PFSK-1 (cell line): ENCODE measurements at regions not wholly inside any gene's neighbourhood (a gene's known extent, or its start where the extent isn't known, plus 50 kb on each side); places are given as distances from the start of the nearest gene placed in this dataset.

Experiments
- FOXP2 ChIP-seq: optimal IDR thresholded peaks from 2 replicates; pipeline ENCODE3; 2011; ENCODE audit warnings: borderline replicate concordance, control low read depth, inconsistent platforms; ENCODE audit not compliant: insufficient read depth; ENCODE audit errors: extremely low read length, extremely low read depth
- POLR2AphosphoS5 ChIP-seq: IDR thresholded peaks from 2 replicates; pipeline ENCODE4 v1.6.1; 2012; ENCODE audit warnings: low read depth, mild to moderate bottlenecking, control low read depth, low read length, moderate library complexity
- REST ChIP-seq, 2 experiments: IDR thresholded peaks; 2 replicates each; pipeline versions ENCODE4 v1.6.1 to v1.8.0; 2011 to 2012; ENCODE audit warnings: low read depth in 2 of 2, low read length in 2 of 2, control low read depth in 1 of 2, inconsistent platforms in 1 of 2, mild to moderate bottlenecking in 1 of 2, moderate library complexity in 1 of 2; ENCODE audit not compliant: insufficient read depth in 1 of 2
- SIN3A ChIP-seq: IDR thresholded peaks from 2 replicates; pipeline ENCODE4 v1.6.1; 2012; ENCODE audit warnings: mild to moderate bottlenecking, low read length, moderate library complexity, borderline replicate concordance; ENCODE audit not compliant: insufficient read depth
- TAF1 ChIP-seq: IDR thresholded peaks from 2 replicates; pipeline ENCODE4 v1.6.1; 2012; ENCODE audit warnings: low read length, control low read depth, borderline replicate concordance; ENCODE audit not compliant: insufficient read depth

- TF ChIP-seq SIN3A = no peak
Observed at GRCh38 chr2:223235986-223236385, 184.0 kb downstream of the KCNE4 start.

GRCh38 chr2:223238301-223238700 lies 186.3 kb downstream of the KCNE4 start:
- no peak for TF ChIP-seq TAF1
- no peak for TF ChIP-seq REST (IDR thresholded peaks at IDR 0.05; ENCODE audit: insufficient read depth in 1 of 2, low read depth in 2 of 2, low read length in 2 of 2)
- no peak for TF ChIP-seq SIN3A
- no peak for TF ChIP-seq FOXP2
- TF ChIP-seq POLR2AphosphoS5 = no peak

GRCh38 chr2:223243233-223243632 lies 191.2 kb downstream of the KCNE4 start:
- TF ChIP-seq FOXP2 (no peak), SIN3A (no peak), POLR2AphosphoS5 (no peak), REST (IDR thresholded peaks at IDR 0.05; ENCODE audit: insufficient read depth in 1 of 2, low read depth in 2 of 2, low read length in 2 of 2) (no peak), TAF1 (no peak)

GRCh38 chr2:223247136-223247535 lies 195.1 kb downstream of the KCNE4 start:
- TF ChIP-seq SIN3A (no peak), FOXP2 (no peak), POLR2AphosphoS5 (no peak), TAF1 (no peak)

GRCh38 chr2:223251656-223252229 lies 199.8 kb downstream of the KCNE4 start:
- no peak for TF ChIP-seq REST (IDR thresholded peaks at IDR 0.05; ENCODE audit: insufficient read depth in 1 of 2, low read depth in 2 of 2, low read length in 2 of 2)
- TF ChIP-seq TAF1 = no peak
- no peak for TF ChIP-seq FOXP2
- no peak for TF ChIP-seq SIN3A
- no peak for TF ChIP-seq POLR2AphosphoS5

GRCh38 chr2:223260681-223261080 lies 208.7 kb downstream of the KCNE4 start:
- TF ChIP-seq POLR2AphosphoS5 (no peak), SIN3A (no peak), REST (IDR thresholded peaks at IDR 0.05; ENCODE audit: insufficient read depth in 1 of 2, low read depth in 2 of 2, low read length in 2 of 2) (no peak), FOXP2 (no peak), TAF1 (no peak)
